GM12873 (cell line): ENCODE measurements at regions not wholly inside any gene's neighbourhood (a gene's known extent, or its start where the extent isn't known, plus 50 kb on each side); places are given as distances from the start of the nearest gene placed in this dataset.

Experiments used
- TF ChIP-seq, protein P1 (sequence below): IDR thresholded peaks from 2 replicates; pipeline ENCODE4 v1.5.1; 2012; ENCODE audit warnings: low read depth, mild to moderate bottlenecking, moderate library complexity, low read length, control low read depth; ENCODE audit not compliant: insufficient read depth; ENCODE audit errors: missing control alignments

DNA sequence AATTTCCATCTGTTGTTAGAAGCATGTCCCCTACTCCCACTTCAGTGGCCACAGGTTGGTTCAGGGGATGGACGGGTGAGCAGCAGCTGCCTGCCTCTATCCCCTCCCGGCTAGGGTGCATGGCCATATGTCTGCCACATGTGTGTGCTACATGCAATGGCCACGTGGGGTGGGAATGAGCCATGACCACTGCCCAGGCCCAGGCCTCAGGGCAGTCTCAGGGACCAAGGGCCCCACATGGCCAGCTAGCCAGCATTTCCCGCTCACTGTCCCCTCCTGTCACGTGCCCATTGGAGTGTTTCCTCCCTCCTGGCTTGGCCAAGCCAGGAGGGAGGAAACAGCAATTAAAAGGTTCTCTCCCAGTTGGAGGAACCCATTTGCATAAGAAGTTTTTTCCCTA is 117.1 kb downstream of the KCNS3 start:
- TF ChIP-seq, protein P1, sequence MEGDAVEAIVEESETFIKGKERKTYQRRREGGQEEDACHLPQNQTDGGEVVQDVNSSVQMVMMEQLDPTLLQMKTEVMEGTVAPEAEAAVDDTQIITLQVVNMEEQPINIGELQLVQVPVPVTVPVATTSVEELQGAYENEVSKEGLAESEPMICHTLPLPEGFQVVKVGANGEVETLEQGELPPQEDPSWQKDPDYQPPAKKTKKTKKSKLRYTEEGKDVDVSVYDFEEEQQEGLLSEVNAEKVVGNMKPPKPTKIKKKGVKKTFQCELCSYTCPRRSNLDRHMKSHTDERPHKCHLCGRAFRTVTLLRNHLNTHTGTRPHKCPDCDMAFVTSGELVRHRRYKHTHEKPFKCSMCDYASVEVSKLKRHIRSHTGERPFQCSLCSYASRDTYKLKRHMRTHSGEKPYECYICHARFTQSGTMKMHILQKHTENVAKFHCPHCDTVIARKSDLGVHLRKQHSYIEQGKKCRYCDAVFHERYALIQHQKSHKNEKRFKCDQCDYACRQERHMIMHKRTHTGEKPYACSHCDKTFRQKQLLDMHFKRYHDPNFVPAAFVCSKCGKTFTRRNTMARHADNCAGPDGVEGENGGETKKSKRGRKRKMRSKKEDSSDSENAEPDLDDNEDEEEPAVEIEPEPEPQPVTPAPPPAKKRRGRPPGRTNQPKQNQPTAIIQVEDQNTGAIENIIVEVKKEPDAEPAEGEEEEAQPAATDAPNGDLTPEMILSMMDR = no peak
